ENCODE measurements at regions not wholly inside any gene's neighbourhood (a gene's known extent, or its start where the extent isn't known, plus 50 kb on each side); places are given as distances from the start of the nearest gene placed in this dataset.

- TF ChIP-seq CTCF (IDR thresholded peaks at IDR 0.05) (no peak), RAD21 (conservative IDR thresholded peaks at IDR 0.05 in 1 of 2, IDR thresholded peaks at IDR 0.05 in 1 of 2) (no peak), ZC3H11A (IDR thresholded peaks at IDR 0.05) (no peak), KDM5A (IDR thresholded peaks at IDR 0.05) (no peak), EP300 (IDR thresholded peaks at IDR 0.05) (no peak), HDAC2 (IDR thresholded peaks at IDR 0.05) (no peak), POLR2A (IDR thresholded peaks at IDR 0.05; ENCODE audit: low read length) (no peak), TP53 (CRISPR knock-in tag; IDR thresholded peaks at IDR 0.05) (no peak), MAX (IDR thresholded peaks at IDR 0.05) (no peak)
- TF ChIP-seq, protein P1, sequence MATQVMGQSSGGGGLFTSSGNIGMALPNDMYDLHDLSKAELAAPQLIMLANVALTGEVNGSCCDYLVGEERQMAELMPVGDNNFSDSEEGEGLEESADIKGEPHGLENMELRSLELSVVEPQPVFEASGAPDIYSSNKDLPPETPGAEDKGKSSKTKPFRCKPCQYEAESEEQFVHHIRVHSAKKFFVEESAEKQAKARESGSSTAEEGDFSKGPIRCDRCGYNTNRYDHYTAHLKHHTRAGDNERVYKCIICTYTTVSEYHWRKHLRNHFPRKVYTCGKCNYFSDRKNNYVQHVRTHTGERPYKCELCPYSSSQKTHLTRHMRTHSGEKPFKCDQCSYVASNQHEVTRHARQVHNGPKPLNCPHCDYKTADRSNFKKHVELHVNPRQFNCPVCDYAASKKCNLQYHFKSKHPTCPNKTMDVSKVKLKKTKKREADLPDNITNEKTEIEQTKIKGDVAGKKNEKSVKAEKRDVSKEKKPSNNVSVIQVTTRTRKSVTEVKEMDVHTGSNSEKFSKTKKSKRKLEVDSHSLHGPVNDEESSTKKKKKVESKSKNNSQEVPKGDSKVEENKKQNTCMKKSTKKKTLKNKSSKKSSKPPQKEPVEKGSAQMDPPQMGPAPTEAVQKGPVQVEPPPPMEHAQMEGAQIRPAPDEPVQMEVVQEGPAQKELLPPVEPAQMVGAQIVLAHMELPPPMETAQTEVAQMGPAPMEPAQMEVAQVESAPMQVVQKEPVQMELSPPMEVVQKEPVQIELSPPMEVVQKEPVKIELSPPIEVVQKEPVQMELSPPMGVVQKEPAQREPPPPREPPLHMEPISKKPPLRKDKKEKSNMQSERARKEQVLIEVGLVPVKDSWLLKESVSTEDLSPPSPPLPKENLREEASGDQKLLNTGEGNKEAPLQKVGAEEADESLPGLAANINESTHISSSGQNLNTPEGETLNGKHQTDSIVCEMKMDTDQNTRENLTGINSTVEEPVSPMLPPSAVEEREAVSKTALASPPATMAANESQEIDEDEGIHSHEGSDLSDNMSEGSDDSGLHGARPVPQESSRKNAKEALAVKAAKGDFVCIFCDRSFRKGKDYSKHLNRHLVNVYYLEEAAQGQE (IDR thresholded peaks at IDR 0.05) = no peak
Measured at GRCh38 chr10:117444497-117445040, 69.3 kb upstream of the PDZD8 start.

Measured in A549 (cell line).